ENCODE measurements at regions not wholly inside any gene's neighbourhood (a gene's known extent, or its start where the extent isn't known, plus 50 kb on each side); places are given as distances from the start of the nearest gene placed in this dataset.
"Not testable (repeated sequence)": the region's sequence is repeated elsewhere in the genome, so short reads cannot be mapped to it uniquely, and the experiment has no call there.

DNA sequence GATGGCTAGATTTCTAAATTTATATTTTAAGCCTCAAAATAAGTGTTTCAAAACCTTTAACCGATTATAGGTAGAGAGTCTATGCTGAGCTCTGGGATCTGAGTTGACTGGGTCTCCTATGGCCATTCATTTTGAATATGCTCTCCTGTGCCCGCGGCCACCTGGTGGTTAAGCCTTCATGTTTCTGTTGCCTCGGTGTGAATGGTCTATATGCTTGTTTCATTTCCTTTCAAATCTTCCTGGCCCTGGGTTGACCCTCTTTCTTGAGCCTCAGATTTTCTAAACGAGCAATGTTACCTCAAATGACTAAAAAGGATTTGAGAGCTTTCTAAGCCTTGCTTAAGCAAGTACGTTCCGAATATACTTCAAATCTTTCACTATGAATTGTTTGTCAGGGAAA is 789.4 kb upstream of the KIRREL3 start:
- H2AK9ac ChIP-seq (replicated peaks; ENCODE audit: low read depth, low read length, poor library complexity) = no peak overlapping the region
- no peak overlapping the region for H4K5ac ChIP-seq (ENCODE audit: low read depth, low read length)
- H3K4me1 ChIP-seq (ENCODE audit: control insufficient read depth, insufficient read depth, low read length) = no peaks in the 10 kb centered on the region
- no peak overlapping the region for H2BK20ac ChIP-seq (ENCODE audit: low read depth, low read length)
- no TSS peak for BruUV-seq (replicated peaks)
- H4K91ac ChIP-seq (ENCODE audit: insufficient read depth, low read depth, low read length) = no peak overlapping the region
- intact Hi-C loops (cut with micrococcal nuclease) (no loop called here), dilution Hi-C loops (cut with HindIII; ENCODE audit: low sequenced_read_pairs, unreplicated experiment) (no loop called here), in situ Hi-C loops (cut with MboI; ENCODE audit: low sequenced_read_pairs) (no loop called here)
- H3K9ac ChIP-seq (ENCODE audit: low read depth, low read length) = no peak overlapping the region
- H3K27me3 ChIP-seq (ENCODE audit: control insufficient read depth, insufficient read depth, low read length) = no peaks in the 10 kb centered on the region
- no peak overlapping the region for H3K27ac ChIP-seq (ENCODE audit: insufficient read depth, low read length)
- H3K4me3 ChIP-seq (ENCODE audit: insufficient read depth, low read depth, low read length) = no peak overlapping the region
- CTCF ChIA-PET = interaction anchor here (0.9 to 1.0 kb wide), 2 partner anchors 53 to 478 kb away, joined by 3 to 7 read pairs; no protein-coding TSS in a partner anchor
- peak; percentile 1 for DNase-seq
- no peak overlapping the region for H2BK15ac ChIP-seq (ENCODE audit: low read depth, low read length)
- H2BK5ac ChIP-seq (ENCODE audit: low read depth, low read length, poor library complexity, severe bottlenecking) = no peak overlapping the region
- no peak overlapping the region for H2BK120ac ChIP-seq (ENCODE audit: low read depth, low read length)
- no peaks in the 10 kb centered on the region for H3K79me1 ChIP-seq (ENCODE audit: low read depth in 1 of 2, low read length in 2 of 2)
- H4K20me1 ChIP-seq (ENCODE audit: insufficient read depth, low read length) = no peaks in the 10 kb centered on the region
- H3K23ac ChIP-seq (ENCODE audit: low read depth, low read length) = no peak overlapping the region
- WGBS, 2 experiments (ENCODE audit: extremely low coverage in 2 of 2, insufficient read length in 1 of 2) = 71% methylated on average over 2 of the region's 7 CpGs; no CpG with 5 or more reads in 1 of the 2 experiments
- no peaks in the 10 kb centered on the region for H3K36me3 ChIP-seq (ENCODE audit: control insufficient read depth, insufficient read depth, low read length)
- H4K8ac ChIP-seq (ENCODE audit: low read depth in 2 of 2, low read length in 2 of 2) = no peak overlapping the region
- TF ChIP-seq SMC3 (IDR thresholded peaks at IDR 0.05; ENCODE audit: low read depth, low read length) (0 out of 2 replicates have a peak, but pooled peaks have one; percentile 6), MAFK (IDR thresholded peaks at IDR 0.05; ENCODE audit: low read depth, low read length) (no peak)
- POLR2A ChIA-PET (ENCODE audit: unreplicated experiment) = no interaction called here
- ATAC-seq (ENCODE audit: low read depth) = no peak
- H3K18ac ChIP-seq (ENCODE audit: low read depth, low read length) = no peak overlapping the region
- H3K9me1 ChIP-seq (ENCODE audit: insufficient read depth, low read length) = no peaks in the 10 kb centered on the region
- H3K4me2 ChIP-seq (ENCODE audit: low read depth, low read length) = no peak overlapping the region
- H3K4ac ChIP-seq (ENCODE audit: low read depth, low read length) = no peak overlapping the region
- H3K56ac ChIP-seq (ENCODE audit: extremely low read depth, insufficient read depth, low read length) = no peak overlapping the region
- H2AFZ ChIP-seq (replicated peaks; ENCODE audit: low read length, poor library complexity) = no peak overlapping the region
- no peak overlapping the region for H3K14ac ChIP-seq (replicated peaks; ENCODE audit: low read depth, low read length)
- no peak overlapping the region for H2AK5ac ChIP-seq (ENCODE audit: low read depth, low read length)
- H3K9me3 ChIP-seq (ENCODE audit: control insufficient read depth, insufficient read depth, low read length) = no peaks in the 10 kb centered on the region

DNA sequence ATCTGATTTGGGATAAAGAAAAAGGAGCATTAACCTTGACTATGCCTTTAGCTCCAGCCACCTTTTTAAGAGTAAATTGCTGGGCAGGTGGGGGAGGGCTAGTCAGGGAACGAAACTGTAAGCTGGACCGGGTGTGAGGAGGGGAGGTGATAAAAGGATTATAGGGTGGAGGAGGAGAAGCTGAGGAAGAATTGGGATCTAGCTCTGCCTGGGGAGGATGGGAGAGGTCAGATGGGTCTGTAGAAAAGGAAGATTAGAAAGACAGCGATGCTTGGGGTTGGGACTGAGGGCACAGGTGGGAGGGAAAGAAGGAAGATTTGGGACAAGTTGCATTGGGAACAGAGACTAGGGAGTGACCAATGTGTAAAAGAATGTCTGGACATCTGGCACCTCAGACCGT is 772.4 kb upstream of the KIRREL3 start:
- H2BK120ac ChIP-seq (ENCODE audit: low read depth, low read length); H3K9ac ChIP-seq (ENCODE audit: low read depth, low read length); BruUV-seq (replicated peaks); H3K36me3 ChIP-seq (ENCODE audit: control insufficient read depth, insufficient read depth, low read length); H2AK5ac ChIP-seq (ENCODE audit: low read depth, low read length); H3K14ac ChIP-seq (replicated peaks; ENCODE audit: low read depth, low read length); H3K4ac ChIP-seq (ENCODE audit: low read depth, low read length); H3K79me1 ChIP-seq (ENCODE audit: low read depth in 1 of 2, low read length in 2 of 2); H3K27ac ChIP-seq (ENCODE audit: insufficient read depth, low read length); H3K56ac ChIP-seq (ENCODE audit: extremely low read depth, insufficient read depth, low read length); H4K5ac ChIP-seq (ENCODE audit: low read depth, low read length); H3K4me1 ChIP-seq (ENCODE audit: control insufficient read depth, insufficient read depth, low read length); H4K8ac ChIP-seq (ENCODE audit: low read depth in 2 of 2, low read length in 2 of 2); H3K9me1 ChIP-seq (ENCODE audit: insufficient read depth, low read length); H3K18ac ChIP-seq (ENCODE audit: low read depth, low read length); CTCF ChIA-PET; H3K23ac ChIP-seq (ENCODE audit: low read depth, low read length); H3K27me3 ChIP-seq (ENCODE audit: control insufficient read depth, insufficient read depth, low read length); in situ Hi-C loops (cut with MboI; ENCODE audit: low sequenced_read_pairs); H2AFZ ChIP-seq (replicated peaks; ENCODE audit: low read length, poor library complexity); H2BK5ac ChIP-seq (ENCODE audit: low read depth, low read length, poor library complexity, severe bottlenecking); H2AK9ac ChIP-seq (replicated peaks; ENCODE audit: low read depth, low read length, poor library complexity); dilution Hi-C loops (cut with HindIII; ENCODE audit: low sequenced_read_pairs, unreplicated experiment); H4K20me1 ChIP-seq (ENCODE audit: insufficient read depth, low read length); H2BK20ac ChIP-seq (ENCODE audit: low read depth, low read length); DNase-seq; H2BK15ac ChIP-seq (ENCODE audit: low read depth, low read length); H4K91ac ChIP-seq (ENCODE audit: insufficient read depth, low read depth, low read length); intact Hi-C loops (cut with micrococcal nuclease); ATAC-seq (ENCODE audit: low read depth); POLR2A ChIA-PET (ENCODE audit: unreplicated experiment); H3K4me3 ChIP-seq (ENCODE audit: insufficient read depth, low read depth, low read length); H3K4me2 ChIP-seq (ENCODE audit: low read depth, low read length); H3K9me3 ChIP-seq (ENCODE audit: control insufficient read depth, insufficient read depth, low read length): not testable (repeated sequence)
- WGBS, 2 experiments (ENCODE audit: extremely low coverage in 2 of 2, insufficient read length in 1 of 2) = 63% methylated on average over 4 of the region's 4 CpGs; no CpG with 5 or more reads in 1 of the 2 experiments
